ENCODE measurements at regions not wholly inside any gene's neighbourhood (a gene's known extent, or its start where the extent isn't known, plus 50 kb on each side); places are given as distances from the start of the nearest gene placed in this dataset. TPM values are rescaled to one million over a fixed set of nuclear protein-coding genes. Genes with fewer than 3 reads are reported as not detected.
"Not testable (repeated sequence)": the region's sequence is repeated elsewhere in the genome, so short reads cannot be mapped to it uniquely, and the experiment has no call there.

DNA sequence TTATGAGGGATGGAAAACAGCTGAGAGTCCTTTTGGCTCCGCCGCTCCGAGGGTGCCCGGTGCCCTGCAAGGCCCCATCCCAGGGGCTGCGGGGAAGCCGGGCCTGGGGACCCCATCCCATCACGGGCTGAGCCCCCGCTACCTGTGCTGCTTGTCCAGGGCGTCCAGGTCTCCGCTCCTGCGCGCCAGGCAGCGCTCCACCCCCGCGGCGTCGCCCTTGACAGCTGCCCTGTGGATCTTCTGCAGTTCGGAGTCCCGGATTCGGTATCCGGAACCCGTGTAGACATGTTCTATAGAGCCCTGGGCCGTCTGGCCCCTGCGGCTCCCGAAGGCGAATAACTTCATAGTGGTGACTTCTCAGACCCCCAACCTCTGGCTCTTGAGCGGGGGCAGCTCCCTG is 534.0 kb upstream of the DEFB115 start:
- not testable (repeated sequence) for H3K9me3 ChIP-seq (ENCODE audit: low read depth); H4K20me1 ChIP-seq (ENCODE audit: insufficient read depth, poor library complexity, severe bottlenecking); DNase-seq (ENCODE audit: low spot score); H3K79me2 ChIP-seq; H3K9me2 ChIP-seq (replicated peaks; ENCODE audit: insufficient read depth); H3K36me3 ChIP-seq (replicated peaks; ENCODE audit: insufficient read depth, low read depth); H3K4me2 ChIP-seq; H3K4me1 ChIP-seq (ENCODE audit: insufficient read depth); H2AFZ ChIP-seq; H3K27me3 ChIP-seq; H3K27ac ChIP-seq; H3K4me3 ChIP-seq
- WGBS (ENCODE audit: low lambda C conversion rate, missing lambda C conversion rate): 89% methylated on average over 25 of the region's 27 CpGs

DNA sequence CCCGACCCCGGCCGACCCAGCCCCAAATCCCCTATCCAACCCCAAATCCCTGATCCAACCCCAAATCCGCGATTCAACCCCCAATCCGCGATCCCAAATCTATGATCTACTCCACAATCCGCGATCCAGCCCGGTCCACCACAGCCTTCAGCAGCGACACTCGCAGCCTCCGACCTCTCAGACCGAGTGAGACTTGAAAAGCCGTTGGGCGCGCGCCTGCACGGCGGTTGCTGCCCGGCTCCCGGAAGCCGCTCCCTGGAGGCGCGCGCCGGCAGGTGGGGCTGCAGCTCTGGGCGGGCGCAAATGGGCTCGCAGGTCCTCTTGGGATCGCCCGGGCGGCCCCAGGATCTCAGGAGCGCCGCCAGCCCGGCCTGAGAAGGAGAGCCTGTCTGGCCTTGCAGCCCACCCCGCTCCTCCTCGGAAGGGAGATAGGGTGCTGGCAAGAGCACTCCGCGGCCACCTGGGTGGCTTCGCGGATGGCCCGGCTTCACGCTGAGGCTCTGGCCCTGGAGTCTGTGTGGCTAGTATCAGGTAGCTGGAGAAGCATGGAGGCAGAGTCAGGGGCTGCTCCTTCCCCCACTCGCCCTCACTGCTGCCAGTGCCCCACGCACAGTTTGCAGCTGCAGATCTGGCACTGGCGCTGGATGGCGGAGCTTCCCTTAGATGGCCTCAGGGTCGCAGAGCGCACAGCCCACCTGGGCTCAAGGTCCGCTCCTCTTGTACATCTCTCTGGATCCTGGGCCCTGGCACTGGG is 533.4 kb upstream of the DEFB115 start:
- not testable (repeated sequence) for H2AFZ ChIP-seq; H3K27ac ChIP-seq; H3K4me2 ChIP-seq; H3K4me3 ChIP-seq; H4K20me1 ChIP-seq (ENCODE audit: insufficient read depth, poor library complexity, severe bottlenecking); H3K27me3 ChIP-seq; H3K9me3 ChIP-seq (ENCODE audit: low read depth); H3K4me1 ChIP-seq (ENCODE audit: insufficient read depth); DNase-seq (ENCODE audit: low spot score); H3K79me2 ChIP-seq; H3K9me2 ChIP-seq (replicated peaks; ENCODE audit: insufficient read depth); H3K36me3 ChIP-seq (replicated peaks; ENCODE audit: insufficient read depth, low read depth)
- WGBS (ENCODE audit: low lambda C conversion rate, missing lambda C conversion rate): 95% methylated on average over 42 of the region's 51 CpGs

DNA sequence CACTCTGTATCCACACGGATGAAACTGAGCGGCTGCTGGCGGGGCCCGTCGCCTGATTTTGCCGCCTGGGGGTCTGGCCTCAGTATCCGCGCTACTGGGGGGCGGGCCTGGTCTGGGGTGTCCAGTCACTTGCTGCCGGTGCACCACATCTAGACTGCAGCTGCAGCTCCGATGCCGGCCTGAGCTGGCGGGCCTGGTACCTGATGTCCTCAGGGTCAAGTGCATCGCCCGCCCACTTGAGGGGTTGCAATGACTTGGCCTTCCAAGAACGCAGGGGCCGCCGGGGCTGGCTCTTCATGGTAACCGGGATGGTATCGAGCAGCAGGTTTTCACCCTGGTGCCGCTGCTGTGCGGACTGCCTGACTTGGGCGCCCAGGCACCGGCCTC is 532.8 kb upstream of the DEFB115 start:
- H3K9me3 ChIP-seq (ENCODE audit: low read depth); H3K4me3 ChIP-seq; H3K9me2 ChIP-seq (replicated peaks; ENCODE audit: insufficient read depth); DNase-seq (ENCODE audit: low spot score); H3K4me1 ChIP-seq (ENCODE audit: insufficient read depth); H3K4me2 ChIP-seq; H3K36me3 ChIP-seq (replicated peaks; ENCODE audit: insufficient read depth, low read depth); H3K79me2 ChIP-seq; H4K20me1 ChIP-seq (ENCODE audit: insufficient read depth, poor library complexity, severe bottlenecking); H2AFZ ChIP-seq; H3K27ac ChIP-seq; H3K27me3 ChIP-seq: not testable (repeated sequence)
- WGBS (ENCODE audit: low lambda C conversion rate, missing lambda C conversion rate): 95% methylated on average over 24 of the region's 24 CpGs

DNA sequence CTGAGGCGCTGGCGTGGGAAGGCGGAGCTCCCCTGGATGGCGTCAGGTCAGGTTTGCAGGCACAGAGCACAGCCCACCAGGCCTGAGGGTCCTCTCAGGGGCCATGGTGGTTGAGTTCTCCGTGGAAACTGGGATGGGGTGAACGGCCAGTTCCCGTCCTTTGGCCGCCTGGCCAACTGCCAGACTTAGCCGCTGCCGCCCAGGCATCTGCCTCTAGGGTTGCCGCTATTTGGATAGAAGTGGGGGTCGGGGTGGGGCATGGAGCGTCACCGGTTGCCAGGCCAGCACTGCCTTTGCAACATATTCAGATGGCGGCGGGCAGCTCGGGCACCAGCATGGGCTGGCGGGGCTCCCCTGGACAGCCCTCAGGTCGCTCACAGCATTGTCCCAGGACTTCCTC is 532.3 kb upstream of the DEFB115 start:
- not testable (repeated sequence) for H3K4me3 ChIP-seq; DNase-seq (ENCODE audit: low spot score); H3K36me3 ChIP-seq (replicated peaks; ENCODE audit: insufficient read depth, low read depth); H2AFZ ChIP-seq; H3K4me1 ChIP-seq (ENCODE audit: insufficient read depth); H3K4me2 ChIP-seq; H3K79me2 ChIP-seq; H3K9me3 ChIP-seq (ENCODE audit: low read depth); H3K9me2 ChIP-seq (replicated peaks; ENCODE audit: insufficient read depth); H4K20me1 ChIP-seq (ENCODE audit: insufficient read depth, poor library complexity, severe bottlenecking); H3K27ac ChIP-seq; H3K27me3 ChIP-seq
- WGBS (ENCODE audit: low lambda C conversion rate, missing lambda C conversion rate): 93% methylated on average over 19 of the region's 19 CpGs

DNA sequence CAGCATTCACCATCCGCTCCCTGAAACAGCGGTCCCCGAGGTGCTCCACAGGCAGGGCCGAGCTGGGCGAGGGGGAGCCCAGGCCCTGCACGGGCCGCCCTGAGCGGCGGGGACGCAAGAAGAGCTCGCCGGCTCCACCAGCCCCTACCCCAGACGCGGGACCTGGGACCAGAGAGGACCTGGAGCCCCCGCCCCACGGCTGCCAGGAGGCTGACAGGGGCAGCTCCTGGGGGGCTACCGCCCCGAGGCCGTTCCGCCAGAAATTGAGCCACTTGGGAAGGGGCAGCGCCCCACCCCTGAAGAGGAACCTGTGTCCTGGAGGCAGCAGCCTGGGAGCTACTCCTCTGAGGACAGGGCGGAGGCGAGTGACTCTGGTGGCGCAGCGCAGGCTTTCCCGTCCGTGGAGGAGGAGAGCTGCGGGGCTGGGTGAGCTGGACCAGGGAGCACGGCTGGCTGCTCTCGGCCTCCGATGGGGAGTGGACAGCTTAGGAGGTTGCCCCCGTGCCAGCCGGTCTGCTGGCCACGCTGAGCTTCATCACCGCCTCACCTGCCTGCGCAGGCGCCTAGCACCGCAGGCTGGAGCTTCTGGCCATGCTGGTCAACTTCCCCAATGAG is 529.1 kb upstream of the DEFB115 start:
- DNase-seq (ENCODE audit: low spot score); H3K4me2 ChIP-seq; H4K20me1 ChIP-seq (ENCODE audit: insufficient read depth, poor library complexity, severe bottlenecking); H3K9me2 ChIP-seq (replicated peaks; ENCODE audit: insufficient read depth); H2AFZ ChIP-seq; H3K36me3 ChIP-seq (replicated peaks; ENCODE audit: insufficient read depth, low read depth); H3K9me3 ChIP-seq (ENCODE audit: low read depth); H3K79me2 ChIP-seq; H3K4me3 ChIP-seq; H3K27ac ChIP-seq; H3K4me1 ChIP-seq (ENCODE audit: insufficient read depth); H3K27me3 ChIP-seq: not testable (repeated sequence)
- WGBS (ENCODE audit: low lambda C conversion rate, missing lambda C conversion rate): 90% methylated on average over 32 of the region's 38 CpGs

Small RNAs in the stretch of these regions (small RNA-seq; reads per million reads assigned to genes)
- 0.16 reads per million for gene RF00002
- gene RF00026: not detected
